ENCODE measurements at regions not wholly inside any gene's neighbourhood (a gene's known extent, or its start where the extent isn't known, plus 50 kb on each side); places are given as distances from the start of the nearest gene placed in this dataset.

GRCh38 chr2:176652300-176653182 is 383.3 kb downstream of the MTX2 start:
- peak; percentile 75 to 92 for DNase-seq

- DNase-seq: peak; percentile 86 to 96
Measured at GRCh38 chr2:176653479-176654443, 384.5 kb downstream of the MTX2 start.

GRCh38 chr2:176656038-176656775 is 387.0 kb downstream of the MTX2 start:
- DNase-seq: no peak

- DNase-seq: no peak
Measured at GRCh38 chr2:176656776-176657140, 387.5 kb downstream of the MTX2 start.

GRCh38 chr2:176657393-176657792 is 388.2 kb downstream of the MTX2 start:
- DNase-seq: no peak

- peak in 1 of 2 experiments; percentile 11 for DNase-seq
Measured at GRCh38 chr2:176658708-176659107, 389.5 kb downstream of the MTX2 start.

GRCh38 chr2:176662753-176663152 is 393.5 kb downstream of the MTX2 start:
- DNase-seq: no peak

GRCh38 chr2:176664478-176664877 is 395.2 kb downstream of the MTX2 start:
- no peak for DNase-seq

- no peak for DNase-seq
Measured at GRCh38 chr2:176665086-176665485, 395.8 kb downstream of the MTX2 start.

- no peak for DNase-seq
Measured at GRCh38 chr2:176668912-176669311, 399.7 kb downstream of the MTX2 start.

- no peak for DNase-seq
Measured at GRCh38 chr2:176669398-176670174, 400.3 kb downstream of the MTX2 start.

- no peak for DNase-seq
Measured at GRCh38 chr2:176675271-176675949, 406.2 kb downstream of the MTX2 start.

GRCh38 chr2:176677746-176678265 is 408.6 kb downstream of the MTX2 start:
- no peak for DNase-seq

- no peak for DNase-seq
Measured at GRCh38 chr2:176678571-176678970, 409.3 kb downstream of the MTX2 start.

- no peak for DNase-seq
Measured at GRCh38 chr2:176679061-176679669, 409.9 kb downstream of the MTX2 start.

- DNase-seq: no peak
Measured at GRCh38 chr2:176680916-176681516, 411.8 kb downstream of the MTX2 start.

- DNase-seq: no peak
Measured at GRCh38 chr2:176681584-176682115, 412.4 kb downstream of the MTX2 start.

GRCh38 chr2:176682278-176682677 is 413.0 kb downstream of the MTX2 start:
- DNase-seq: peak in 1 of 2 experiments; percentile 17

- no peak for DNase-seq
Measured at GRCh38 chr2:176683618-176684111, 414.4 kb downstream of the MTX2 start.

- DNase-seq: no peak
Measured at GRCh38 chr2:176685908-176686307, 416.7 kb downstream of the MTX2 start.
